Cerebellar cortex (tissue), 1 donor: ENCODE measurements at regions not wholly inside any gene's neighbourhood (a gene's known extent, or its start where the extent isn't known, plus 50 kb on each side); places are given as distances from the start of the nearest gene placed in this dataset.
A peak's percentile ranks its signal among the peaks of the same experiment; 100 is the strongest.
"Not testable (repeated sequence)": the region's sequence is repeated elsewhere in the genome, so short reads cannot be mapped to it uniquely, and the experiment has no call there.

Experiments used
- DNase-seq: peaks from one replicate; pipeline ENCODE4 v3.0.0-alpha.2; 2015; ENCODE audit warnings: low spot score

DNA sequence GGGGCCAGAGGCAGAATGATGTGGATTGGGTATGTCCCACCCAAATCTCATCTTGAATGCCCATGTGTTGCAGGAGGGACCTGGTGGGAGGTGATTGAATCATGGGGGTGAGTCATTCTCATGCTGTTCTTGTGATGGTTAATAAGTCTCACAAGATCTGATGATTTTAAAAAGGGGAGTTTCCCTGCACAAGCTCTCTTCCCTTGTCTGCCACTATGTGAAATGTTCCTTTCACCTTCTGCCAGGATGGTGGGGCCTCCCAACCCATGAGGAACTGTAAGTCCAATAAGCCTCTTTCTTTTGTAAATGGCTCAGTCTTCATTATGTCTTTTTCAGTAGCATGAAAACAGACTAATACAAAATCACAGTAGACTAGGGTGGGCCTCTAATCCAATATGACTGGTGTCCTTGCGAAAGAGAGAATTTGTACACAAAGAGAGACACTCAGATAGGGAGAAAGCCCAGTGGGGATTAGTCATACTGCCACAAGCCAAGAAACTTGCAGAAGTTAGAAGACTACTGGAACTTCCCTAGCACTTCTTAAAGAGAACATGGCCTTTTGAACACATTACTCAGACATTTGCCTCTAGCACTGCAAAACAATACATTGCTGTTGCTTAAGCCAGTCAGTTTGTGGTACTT is 68.4 kb downstream of the ANXA1 start:
- DNase-seq = no peak

DNA sequence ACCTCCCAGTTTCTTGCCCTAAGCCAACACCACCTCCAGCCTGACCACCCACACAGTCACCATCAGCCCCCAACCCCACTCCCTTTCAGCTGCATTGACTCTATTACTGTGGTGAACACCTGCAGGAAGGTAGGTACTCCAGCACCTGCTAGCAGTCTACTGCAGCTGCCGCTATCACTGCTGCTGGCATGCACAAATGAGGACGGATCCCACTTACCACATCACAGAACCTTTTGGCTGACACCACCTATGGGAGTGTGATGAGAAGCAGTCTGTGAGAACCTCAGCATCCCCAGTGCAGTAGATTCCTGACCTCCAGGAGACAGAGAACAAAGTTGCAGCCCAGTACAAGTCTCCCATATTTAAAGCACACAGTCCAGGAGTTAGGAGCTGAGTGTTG is 71.9 kb downstream of the ANXA1 start:
- no peak for DNase-seq

DNA sequence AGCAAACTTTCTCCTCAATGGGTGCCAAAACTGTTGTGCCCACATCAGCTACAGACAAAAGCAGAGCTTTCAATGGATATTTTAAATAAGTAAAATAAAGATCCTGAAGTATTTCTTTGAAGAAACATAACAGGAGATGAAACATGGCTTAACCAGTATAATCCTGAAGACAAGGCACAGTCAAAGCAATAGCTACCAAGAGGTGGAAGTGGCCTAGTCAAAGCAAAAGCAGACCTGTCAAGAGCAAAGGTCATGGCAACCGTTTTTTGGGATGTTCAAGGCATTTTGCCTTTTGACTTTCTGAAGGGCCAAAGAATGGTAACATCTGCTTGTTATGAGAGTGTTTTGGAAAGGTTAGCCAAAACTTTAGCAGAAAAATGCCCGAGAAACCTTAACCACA is 77.9 kb downstream of the ANXA1 start:
- DNase-seq = no peak

DNA sequence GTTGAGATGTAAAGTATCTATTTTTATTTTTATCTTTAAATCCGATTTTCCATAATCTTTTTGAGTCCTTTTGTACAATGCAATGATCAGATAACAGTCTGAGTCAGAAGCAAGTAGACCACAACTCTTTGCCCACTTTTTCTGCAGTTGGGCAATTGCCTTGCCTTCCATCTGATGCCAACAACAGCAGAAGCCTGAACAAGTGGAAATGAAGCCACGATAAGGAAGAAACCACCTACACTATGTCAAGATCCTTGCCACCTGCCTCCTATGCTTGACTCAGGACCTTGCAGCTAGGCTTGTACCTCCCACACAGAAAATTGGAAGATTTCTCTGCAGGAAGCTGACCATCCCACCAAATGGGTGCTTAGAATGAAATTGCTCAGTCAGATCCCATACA is 78.6 kb downstream of the ANXA1 start:
- DNase-seq = no peak

DNA sequence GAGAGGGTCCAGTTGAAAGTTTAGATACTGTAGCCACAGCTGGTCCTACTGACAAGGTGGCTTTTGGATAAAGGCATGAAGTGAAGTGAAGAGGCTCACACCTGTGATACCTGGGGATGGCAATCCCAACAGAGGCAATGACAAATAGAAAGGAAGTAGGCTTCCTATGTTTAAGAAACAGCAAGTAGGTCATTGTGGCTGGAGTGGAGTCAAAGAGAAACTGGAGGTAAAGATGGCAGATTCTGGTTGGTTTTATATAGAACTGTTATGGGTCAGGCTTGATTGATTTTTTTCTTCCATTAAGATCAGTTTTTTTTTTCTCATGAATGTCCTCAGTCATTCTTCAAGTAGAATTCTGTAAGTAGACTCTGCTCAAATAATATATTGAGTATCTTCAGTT is 79.5 kb downstream of the ANXA1 start:
- DNase-seq = no peak

DNA sequence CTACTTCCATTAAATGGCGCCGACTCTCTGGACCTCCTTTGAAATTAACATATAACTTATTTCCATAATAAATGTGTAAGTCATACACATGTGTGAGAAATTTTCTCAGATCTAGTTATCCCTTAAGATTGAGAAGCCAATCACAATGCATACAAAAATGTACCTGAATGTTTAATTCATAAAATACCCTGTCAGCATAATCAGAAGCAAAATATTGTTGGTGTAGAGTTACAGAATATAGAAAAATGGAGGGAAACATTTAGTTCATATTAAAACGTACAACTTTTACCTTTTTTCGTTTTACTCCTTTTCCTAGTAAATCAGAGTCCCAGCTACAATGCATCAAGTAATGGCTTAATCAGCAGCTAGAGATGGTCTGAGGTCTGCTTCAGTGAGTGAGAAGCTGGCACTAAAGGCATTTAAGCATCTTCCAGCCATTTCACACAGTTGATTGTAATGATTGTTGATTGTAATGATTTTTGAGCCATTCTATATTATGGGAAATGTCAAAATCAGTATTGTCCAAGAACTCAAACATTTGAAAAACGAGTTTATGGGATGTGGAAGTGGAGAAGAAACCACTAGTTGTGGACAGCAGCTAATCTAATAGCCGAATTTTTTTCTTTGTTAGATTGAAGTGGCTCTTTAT is 81.8 kb downstream of the ANXA1 start:
- DNase-seq = no peak

DNA sequence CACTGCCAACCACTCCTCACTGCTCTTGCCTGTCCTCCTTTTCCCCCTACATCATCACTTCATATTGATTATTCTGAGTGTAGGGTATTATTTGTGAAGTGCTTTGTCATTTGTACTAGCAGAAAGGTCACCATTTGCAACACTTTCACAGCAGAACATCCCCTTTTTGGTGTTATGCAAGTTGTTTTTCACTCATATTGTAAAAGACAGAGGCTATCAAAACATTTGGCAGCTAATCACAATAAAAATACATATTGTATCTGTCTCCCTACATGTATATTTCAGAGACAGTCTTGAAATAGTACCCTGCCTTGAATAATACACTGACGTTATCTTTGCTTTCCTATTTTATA is 82.3 kb downstream of the ANXA1 start:
- DNase-seq = no peak

DNA sequence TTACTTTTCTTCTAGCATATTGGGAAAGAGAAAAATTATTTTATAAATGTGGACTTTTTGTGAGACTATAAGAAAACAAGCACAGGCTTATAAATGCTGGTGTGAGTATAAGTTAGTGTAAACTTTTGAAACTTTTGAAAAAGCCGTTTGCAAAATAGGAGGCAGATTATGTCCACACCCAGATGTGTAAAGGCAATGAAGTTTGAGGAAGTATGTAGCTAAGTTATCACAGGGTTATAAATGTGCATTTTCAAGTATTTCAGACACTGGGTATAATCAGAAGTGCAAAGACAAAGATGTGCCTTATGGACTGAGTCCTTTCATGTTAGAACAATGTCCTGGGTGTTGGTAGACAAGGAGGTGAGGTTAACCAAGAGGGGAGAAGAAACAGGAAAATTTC is 85.5 kb downstream of the ANXA1 start:
- DNase-seq = no peak

DNA sequence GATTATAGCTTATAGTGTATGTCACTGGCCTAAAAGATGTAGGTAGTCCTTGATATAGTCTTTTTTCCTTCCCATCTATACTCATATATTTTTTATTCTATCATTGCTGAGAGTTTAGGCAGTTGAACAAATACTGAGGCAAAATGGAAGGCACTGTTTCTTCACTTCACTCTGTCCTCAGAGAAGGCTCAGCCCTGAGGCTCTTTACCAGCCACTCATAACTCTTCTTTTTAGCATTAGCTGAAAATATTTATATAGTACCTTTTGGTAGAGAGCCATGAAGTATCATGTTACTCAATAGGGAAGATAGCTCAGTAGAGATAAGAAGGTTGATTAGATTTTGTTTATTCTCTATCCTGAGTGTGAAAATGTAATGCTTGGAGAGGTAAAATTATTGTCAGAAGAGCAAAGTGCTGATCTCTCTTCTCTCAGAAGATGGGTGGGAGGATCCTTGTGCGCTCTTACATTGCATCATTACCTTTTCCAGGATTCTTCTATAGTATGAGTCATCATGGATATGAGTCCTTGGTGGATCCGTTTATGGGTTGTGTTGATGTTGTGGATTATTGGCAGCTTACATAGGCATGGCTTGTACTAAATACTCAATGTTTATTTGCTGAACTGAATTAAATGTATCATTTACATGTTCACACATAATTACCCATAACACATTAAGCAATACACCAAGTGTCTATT is 88.1 kb downstream of the ANXA1 start:
- DNase-seq = no peak

DNA sequence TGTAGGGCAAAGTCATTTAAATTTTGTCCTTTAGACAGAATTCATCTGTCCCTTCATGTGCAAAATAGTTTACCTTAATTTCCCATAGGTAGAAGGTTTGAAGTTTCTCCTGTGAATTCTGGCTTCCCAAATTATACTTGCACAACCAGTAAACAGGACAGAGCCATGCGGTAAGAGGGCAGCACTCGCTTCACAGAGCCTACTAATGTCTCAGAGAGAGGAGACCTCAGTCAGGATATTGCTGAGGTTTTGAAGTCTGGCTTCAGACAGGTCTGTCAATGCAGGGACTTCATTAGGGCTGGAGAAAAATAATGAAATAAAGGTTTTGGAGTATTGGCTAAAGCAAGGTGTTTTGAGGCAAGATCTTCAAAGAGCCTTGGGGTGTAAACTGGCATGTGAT is 91.4 kb downstream of the ANXA1 start:
- DNase-seq = no peak

DNA sequence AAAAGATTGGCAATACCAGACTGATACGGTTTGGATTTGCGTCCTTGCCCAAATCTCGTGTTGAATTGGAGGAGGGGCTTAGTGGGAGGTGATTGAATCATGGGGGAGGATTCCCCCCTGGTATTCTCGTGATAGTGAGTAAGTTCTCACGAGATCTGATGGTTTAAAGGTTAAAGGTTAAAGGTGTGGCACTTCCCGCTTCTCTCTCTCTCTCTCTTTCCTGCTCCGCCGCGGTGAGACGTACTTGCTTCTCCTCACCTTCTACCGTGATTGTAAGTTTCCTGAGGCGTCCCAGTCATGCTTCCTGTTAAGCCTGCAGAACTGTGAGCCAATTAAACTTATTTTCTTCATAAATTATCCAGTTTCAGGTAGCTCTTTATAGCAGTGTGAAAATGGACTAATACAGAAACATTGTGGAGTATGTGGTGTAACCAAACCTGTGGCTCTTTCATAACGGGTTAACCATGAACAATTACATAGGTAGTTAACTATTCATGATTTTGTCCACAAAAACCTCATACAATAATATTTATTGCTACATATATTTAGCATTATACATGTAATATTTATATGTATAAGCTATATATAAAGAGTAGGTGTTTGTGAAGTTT is 107.5 kb downstream of the ANXA1 start:
- DNase-seq = no peak

DNA sequence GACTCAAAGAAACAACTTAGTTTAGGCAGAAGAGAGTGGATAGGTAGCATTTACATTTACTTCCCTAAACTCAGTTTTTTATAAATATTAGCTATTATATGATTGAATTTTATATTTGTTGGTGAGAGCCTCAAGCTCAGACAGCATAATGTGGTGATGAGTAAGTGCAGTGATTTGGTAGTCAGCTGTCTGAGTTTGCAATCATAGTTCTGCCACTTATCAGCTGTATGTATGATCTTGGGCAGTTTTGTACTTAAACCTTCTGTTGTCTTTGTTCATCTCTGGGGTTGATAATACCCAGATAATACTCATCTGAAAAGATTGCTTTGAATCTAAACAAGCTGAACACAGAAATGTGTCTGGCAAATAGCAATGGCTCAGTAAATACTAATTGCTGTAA is 108.8 kb downstream of the ANXA1 start:
- DNase-seq = no peak

DNA sequence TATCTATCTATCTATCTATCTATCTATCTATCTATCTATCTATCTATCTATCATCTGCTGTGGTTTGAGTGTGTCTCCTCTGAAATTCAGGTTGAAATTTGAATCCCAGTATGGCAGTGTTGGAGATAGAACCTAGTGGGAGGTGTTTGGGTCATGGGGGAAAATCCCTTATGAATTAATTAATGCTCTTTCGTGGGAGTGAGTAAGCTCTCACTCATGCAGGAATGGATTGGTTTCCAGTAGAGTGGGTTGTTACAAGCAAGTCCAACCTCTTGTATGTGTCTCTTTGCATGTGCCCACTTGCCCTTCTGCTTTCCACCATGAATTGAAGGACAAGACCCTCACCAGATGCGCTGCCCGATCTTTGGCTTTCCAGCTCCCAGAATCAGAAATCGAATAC is 113.0 kb downstream of the ANXA1 start:
- no peak for DNase-seq

DNA sequence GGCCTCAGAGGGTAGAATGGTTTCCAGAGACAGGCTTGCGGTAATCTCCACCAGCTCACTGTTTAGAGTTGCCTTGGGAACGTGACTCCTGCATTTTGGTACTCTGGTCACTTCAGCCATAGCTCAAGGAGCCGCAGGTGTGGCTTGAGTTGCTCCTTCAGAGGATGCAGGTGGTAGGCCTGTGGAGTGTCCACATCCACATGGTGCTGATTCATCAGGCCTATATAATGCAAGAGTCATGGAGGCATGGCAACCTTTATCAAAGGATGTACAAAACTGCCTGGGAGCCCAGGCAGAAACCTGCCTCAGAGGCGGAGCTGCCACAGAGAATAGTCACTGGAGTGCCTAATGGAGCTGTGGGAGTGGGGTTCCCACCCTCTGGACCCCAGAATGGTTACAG is 114.2 kb downstream of the ANXA1 start:
- DNase-seq = no peak

DNA sequence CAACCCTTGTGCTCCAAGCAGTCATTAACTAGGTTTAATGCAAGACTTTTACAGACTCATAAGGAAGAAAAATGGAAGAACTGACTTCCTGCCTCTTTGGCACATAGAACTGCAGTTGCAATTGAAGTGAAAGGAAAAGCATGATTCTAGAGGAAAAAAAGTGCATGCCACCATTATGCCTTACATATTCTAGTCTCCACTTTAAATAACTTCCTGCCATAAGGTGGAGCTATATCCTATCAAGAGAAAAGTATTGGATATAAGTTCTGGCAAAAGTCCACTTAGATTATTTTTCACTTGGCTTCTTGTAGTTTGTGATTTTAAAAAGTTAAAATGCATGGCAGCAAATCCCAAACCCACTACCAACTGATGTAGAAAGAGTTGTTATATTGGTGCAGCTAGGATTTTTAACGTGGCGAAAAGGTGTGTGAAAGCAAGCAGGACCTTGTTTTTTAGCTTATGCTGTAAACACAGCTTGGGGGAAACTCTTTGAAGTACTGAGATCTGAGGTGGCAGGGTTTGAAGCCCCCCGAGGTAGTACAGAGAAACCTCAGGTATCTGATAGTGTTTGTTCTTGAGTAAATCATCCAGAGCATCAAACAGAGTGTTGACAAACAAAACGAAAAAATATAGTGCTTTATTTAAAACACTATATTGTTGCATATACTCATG is 117.9 kb downstream of the ANXA1 start:
- peak; percentile 12 for DNase-seq

DNA sequence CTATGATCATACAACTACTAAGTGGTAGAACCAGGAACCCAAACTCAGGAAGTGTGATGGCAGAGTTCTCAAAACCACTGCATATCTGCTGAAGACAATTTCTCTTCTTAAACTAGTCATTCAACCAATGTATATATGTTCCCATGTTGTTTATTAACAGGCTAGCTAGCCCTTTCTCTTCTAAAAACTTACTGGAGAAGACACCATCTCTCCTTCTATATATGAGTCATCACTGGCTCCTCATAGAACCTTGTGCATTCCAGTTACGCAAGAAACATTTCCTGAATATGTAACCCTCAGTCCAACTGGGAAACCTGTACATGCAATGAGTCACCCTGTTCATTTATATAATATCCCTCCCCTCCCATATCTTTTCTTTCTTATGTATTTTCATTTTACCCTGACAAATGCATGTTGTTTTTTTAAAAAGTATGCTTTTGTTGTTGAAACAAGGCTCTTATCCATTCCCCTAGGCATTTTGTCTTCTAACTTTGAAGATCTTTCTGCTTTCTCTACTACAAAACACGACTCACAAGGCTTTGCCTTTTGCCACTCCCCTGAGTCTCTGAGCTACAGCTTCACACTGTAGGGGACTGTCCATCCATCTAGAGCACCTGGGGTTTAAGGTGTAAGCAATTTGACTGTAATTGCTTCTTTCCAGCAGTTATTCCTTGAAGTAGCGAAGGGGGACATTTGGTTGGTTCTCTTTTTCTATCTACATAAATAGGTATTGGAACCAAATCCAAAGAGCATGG is 119.5 kb downstream of the ANXA1 start:
- DNase-seq = no peak

DNA sequence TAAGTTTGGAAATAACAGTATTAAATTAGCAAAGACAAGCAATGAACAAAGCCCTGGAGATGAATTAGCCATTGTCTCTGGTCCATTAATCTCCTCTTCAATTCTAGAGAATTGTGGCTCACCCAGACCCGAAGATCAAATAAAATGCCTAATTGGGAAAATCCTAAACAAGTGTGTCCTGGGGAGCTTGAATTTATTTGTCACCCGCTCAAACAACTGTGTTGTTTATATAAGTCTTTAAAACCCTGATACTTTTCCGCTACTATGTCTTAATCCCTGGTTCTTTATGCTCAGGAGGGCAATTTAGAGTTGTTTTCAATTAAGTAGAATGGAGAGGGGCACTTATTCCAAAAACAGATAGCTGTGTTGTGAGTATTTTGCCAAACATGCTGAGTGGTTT is 128.4 kb downstream of the ANXA1 start:
- DNase-seq = no peak

DNA sequence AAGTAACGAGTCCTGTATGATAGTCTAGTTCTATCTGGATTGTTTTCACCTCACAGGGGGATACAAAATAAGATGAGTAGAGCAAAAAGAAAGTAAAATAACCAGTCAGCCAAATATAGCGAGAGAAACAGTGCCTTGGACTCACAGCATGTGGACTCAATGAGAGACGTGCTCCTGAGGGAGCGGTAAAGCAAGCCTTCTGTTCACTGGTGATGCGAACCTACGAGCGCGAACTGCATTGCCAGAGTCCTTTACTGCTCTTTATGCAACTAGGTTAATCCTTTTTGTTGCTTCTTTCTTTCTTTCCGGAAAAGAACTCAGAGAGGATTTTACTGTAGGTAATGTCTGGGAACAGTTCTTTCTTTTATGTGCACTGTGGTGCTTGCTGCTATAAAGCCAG is 132.7 kb downstream of the ANXA1 start:
- no peak for DNase-seq

DNA sequence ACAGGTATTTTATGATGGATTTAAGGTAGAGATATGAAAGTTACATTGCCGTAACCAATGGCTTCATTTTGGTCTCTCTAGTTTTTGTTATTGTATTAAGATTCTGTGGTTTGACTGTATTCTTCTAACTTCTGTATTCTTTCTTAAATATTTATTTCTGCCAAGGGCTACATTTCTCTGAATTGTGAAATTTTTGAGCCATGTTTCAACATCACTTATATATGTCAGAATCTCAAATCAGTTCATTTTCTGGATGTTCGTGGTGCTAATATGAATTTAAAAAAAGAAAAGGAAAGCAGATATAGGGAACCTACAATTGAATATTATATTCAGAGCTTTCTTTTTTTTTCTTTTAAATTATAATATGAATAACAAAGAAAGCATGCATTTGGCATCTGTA is 142.7 kb downstream of the ANXA1 start:
- DNase-seq = no peak

DNA sequence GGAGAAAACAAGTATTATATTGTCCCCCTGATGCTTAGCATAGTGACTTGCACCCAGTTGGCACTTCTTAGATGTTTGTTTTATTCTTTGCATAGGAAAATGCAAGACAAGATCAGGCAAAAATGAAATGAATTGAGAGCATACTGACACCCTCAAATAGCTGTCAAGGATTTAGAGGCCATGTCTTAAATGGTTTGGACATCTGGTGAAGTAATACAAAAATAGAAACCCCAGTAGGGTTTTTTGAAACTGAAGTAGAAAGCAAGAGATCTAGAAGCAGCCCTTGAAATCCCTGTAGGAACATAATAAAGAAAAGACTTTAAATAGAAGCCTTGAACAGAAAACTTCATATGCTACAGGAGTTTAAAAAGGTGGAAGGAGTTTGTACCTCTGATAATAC is 174.3 kb downstream of the ANXA1 start:
- DNase-seq = no peak

DNA sequence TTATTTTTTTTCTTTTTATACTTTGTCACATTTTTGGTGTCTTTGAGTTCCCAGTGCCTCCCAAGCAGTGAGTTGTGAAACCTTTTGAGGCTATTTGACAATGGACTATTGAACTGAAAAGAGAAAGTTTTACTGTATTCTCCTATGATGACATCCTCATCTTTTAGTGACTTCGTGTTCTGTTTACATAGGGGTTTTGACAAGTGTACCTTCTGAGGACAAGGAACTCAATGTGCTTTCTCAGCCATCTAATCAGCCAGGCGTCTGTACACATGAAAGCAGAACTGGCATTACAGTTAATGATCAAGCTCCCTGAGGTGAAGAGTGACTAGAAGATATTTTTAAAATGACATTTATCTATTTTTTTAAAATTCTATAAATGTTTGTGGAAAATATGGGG is 175.5 kb downstream of the ANXA1 start:
- DNase-seq = no peak

DNA sequence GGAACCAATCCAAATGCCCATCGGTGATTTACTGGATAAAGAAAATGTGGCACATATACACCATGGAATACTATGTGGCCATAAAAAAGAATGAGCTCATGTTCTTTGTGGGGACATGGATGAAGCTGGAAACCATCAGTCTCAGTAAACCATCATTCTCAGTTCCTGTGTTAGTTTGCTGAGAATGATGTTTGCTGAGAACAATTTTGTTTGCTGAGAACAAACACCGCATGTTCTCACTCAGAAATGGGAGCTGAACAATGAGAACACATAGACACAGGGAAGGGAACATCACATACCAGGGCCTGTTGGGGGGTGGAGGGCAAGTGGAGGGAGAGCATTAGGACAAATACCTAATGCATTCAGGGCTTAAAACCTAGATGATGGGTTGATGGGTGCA is 185.5 kb downstream of the ANXA1 start:
- DNase-seq = not testable (repeated sequence)
